Inflammatory macrophage (primary cell): ENCODE measurements at regions not wholly inside any gene's neighbourhood (a gene's known extent, or its start where the extent isn't known, plus 50 kb on each side); places are given as distances from the start of the nearest gene placed in this dataset.
"Not testable (repeated sequence)": the region's sequence is repeated elsewhere in the genome, so short reads cannot be mapped to it uniquely, and the experiment has no call there.

ENCODE experiments used
- DNase-seq, 2 donors: peaks; one replicate each; pipeline ENCODE4 v3.0.0-alpha.2; 2020 to 2022

DNA sequence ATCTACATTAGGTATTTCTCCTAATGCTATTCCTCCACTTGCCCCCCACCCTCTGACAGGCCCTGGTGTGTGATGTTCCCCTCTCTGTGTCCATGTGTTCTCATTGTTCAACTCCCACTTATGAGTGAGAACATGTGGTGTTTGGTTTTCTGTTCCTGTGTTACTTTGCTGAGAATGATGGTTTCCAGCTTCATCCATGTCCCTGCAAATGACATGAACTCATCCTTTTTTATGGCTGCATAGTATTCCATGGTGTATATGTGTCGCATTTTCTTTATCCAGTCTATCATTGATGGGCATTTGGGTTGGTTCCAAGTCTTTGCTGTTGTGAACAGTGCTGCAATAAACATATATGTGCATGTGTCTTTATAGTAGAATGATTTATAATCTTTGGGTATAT, 50.6 kb upstream of the GRHL3 start:
- DNase-seq: not testable (repeated sequence)

DNA sequence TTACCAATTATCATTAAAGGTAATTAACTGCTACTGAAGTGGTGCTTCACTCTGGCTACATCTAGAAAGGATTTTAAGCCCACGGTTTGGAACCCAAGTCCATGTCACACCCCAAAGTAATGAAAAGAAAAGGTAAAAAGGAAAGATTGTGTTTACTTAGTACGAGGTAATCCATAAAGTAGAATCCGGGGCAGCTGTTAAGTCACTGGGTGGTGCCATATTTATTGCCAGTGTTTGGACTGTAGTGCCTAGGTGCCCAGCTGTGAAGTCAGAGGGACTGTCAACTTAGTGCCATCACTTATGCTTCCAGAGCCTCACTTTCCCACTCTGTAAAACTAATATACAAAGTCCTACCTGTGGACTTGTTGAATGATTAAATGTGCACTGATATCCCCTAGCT, 52.2 kb upstream of the GRHL3 start:
- no peak for DNase-seq

DNA sequence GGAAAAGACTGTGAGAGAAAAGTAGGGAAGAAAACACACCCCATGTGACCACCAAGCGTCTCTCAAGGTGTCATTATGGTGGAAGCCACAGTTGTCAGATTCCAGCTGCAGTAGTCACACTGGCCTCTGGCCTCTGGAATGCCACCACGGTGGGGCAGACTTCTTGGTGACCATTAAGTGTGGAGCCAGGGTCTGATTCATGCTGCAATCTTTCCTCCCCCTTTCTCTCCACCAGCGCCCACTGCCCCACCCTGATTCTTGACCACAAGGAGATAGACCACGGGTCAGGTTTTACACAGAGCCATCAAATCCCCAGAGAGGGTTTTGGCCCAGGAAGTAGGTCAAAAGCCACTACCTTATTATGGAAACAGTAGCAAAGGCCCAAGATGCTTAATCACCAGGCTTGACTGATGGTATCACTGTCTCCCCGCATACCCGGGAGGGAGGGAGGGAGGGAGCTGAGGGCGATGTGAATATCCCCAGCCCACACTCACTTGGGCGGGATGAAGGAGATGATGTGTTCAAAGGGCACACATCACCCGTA, 52.7 kb upstream of the GRHL3 start:
- DNase-seq: no peak

DNA sequence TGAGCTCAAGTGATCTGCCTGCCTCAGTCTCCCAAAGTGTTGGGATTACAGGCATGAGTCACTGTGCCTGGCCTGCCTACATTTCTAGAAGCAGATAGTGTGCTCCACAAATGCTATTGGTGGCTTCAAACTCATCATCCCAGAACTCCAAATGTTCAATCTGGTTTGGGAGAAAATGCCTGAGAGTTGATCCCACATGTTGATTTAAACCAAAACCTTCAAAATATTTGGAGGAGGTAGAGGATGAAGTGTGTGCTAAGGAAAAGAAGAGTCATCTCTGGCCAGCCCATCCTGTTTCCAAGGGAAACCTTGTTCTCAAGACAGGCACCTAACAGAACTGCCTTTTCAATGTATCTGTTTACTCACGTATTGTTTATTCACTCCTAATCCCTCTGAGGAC, 55.4 kb upstream of the GRHL3 start:
- no peak for DNase-seq

DNA sequence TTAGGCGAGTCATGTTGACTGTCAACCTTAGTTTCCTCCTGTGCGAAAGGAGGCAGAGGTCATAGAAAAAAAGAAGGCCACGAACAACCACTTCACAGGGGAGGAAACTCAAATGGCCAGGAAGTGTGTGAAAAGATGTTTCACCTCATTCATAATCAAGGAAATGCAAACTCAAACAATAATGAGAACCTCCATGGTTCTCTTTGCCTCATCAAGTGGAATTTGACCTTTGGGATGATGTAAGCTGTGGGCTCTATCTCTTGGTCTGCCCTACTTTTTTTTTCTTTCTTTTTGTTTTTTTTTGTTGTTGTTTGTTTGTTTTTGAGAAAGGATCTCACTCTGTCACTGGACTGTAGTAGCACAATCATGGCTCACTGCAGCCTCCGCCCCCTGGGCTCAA, 55.9 kb upstream of the GRHL3 start:
- no peak for DNase-seq

DNA sequence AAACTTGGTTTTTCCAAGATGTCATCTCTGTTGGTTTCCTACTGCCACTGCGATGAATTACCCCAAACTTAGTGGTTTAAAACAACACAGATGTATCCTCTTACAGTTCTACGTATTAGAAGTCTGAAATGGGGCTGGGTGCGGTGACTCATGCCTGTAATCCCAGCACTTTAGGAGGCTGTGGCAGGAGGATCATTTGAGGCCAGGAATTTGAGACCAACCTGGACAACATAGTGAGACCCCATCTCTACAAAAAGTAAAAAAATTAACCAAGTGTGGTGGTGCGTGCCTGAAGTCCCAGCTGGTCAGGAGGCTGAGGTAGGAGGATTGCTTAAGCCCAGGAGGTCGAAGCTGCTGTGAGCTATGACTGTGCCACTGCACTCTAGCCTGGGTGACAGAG, 57.2 kb upstream of the GRHL3 start:
- DNase-seq: no peak

DNA sequence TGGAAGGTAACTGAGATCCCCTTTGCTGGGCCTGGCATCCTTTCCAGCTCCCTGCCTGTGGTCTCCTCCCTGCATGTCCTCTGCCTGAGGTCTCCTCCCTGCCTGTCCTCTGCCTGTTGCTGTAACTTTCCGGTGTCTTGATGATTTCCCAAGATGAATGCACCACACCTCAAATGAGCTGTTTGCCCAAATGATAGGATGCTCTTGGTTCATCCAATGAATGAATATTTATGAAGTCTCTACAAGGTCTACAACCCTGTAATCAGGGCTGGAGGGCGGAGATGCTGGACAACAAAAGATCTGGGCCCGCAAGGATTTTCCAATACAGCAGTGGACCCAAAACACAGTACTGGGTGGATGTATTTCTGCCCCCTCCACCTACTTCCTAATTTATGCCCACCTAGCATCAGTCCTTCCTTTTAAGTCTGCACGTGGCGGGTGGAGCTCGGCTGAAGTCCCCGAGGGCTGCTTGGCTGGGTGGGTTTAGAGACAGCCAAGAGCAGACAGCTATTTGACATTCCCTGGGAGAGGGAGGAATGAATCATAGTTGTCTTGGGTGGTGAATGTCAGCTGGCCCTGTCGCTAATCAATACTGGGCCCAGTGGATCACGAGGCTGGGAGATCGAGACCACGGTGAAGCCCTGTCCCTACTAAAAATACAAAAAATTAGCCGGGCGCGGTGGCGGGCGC, 60.3 kb upstream of the GRHL3 start:
- no peak for DNase-seq

DNA sequence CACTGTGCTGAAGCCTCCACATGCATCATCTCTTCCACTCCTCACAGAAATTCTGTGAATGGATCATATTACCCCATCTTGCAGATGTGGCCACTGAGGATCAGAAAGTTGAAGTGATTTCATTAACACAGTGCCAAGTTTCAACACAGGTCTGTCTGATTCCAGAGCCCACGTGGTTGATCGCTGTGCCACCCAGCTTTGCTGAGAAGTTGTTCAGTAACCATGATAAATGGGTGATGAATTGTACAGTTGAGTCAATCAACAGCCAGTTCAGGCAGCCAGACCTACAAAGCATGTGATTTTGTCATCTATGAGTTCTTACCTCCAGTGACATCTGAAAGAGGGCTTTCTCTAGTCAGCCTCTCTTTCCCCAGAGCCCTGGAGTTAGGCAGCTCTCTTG, 61.8 kb upstream of the GRHL3 start:
- no peak for DNase-seq

DNA sequence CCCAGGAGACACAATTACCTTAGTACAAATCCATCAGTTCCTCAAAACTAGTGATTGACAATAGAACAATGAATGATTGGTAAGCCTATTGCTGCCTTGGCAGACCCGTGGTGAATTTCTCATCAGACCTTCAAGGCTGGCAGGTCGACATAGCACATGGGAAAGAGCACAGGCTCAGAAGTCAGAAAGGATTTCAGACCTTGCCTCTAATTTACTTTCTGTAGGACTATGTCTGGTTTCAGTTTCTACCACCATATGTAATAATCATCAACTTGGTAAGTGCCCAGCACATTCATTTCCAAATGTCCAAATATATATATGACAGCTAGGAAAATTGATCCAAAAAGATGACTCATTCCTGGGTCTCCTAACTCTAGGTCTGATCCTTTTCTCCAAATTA, 62.5 kb upstream of the GRHL3 start:
- no peak for DNase-seq

DNA sequence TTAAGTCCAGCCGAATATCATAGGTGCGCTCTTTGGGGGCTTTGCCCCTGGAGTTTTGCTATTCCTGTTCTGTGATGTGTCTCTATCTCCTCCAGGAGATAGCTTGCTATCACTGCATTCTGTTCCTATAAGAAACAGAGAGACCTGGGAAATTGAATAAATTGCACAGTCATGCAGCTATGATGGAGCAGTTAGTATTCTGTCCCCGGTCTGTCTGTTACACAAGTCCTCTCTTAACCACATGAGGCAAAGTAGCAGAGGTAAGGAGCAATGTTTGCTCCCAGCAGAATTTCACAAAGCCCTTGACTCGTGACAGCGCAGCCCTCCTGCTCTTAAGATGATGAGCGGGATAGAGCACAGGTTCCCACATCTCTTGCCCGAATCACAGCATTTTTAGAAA, 63.9 kb upstream of the GRHL3 start:
- no peak for DNase-seq

DNA sequence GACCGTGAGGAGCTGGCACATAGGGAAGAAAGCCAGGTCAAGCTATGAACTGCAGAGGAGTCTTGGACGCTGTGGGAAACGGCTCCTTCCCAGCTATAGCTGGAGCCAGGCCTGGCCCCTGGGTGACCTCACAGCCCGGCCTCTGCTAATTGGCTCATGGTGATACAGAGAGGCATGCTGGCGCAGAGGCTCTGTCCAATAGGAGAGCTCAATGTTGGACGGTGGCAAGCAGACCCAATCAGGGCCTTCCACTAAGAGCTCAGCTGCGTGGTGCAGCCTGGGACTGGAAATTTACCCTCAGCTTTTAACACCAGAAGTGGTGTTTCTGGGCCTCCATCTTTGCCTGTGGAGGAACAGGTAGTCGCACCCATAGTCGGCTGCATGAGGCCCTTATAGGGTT, 64.4 kb upstream of the GRHL3 start:
- DNase-seq: no peak

DNA sequence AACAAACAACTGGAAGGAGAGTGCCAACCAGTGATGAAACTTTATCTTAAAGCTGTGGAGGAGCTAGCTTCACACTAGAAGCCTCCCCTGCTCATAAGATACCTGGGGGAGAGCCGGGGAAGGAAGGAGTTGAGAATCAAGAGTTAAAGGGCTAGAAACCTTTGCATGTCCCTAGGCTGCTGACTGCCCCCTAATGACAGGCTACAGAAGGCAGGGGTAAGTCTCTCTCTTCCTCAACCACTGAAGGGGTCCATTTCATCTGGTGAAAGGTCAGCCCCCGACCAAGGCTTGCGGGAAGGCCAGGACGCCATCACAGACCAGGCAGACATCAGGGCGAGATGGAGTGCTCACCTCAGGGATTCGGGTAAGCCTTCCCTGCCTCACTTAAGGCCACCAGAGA, 65.6 kb upstream of the GRHL3 start:
- no peak for DNase-seq

DNA sequence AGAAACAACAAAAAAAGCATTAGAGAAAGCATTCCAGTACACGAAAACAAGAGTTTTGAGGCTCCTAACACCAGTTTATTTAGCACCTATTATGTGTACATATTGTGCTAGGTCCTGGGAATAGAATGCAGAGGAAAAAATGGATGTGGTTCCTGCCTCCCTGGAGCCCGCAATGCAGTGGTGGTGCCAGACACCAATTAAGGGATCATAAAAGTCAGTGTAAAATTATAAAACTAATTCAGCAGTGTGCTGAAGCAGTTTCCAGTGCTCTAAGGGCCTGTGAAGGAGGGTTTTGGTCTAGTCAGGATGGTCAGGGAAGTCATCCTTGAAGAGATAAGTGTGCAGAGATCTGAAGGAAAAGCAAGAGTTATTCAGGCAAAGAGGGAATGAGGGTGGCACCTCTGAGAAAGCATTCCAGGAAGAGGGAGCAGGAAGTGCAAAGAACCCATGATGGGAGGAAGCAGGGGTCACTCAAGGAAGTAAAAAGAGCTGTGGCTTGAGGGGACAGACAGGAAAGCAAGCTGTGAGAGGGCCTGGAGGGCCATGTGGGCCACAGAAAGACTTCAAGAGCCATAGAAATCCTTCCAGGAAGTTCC, 65.2 kb upstream of the IFNLR1 start:
- DNase-seq: no peak

DNA sequence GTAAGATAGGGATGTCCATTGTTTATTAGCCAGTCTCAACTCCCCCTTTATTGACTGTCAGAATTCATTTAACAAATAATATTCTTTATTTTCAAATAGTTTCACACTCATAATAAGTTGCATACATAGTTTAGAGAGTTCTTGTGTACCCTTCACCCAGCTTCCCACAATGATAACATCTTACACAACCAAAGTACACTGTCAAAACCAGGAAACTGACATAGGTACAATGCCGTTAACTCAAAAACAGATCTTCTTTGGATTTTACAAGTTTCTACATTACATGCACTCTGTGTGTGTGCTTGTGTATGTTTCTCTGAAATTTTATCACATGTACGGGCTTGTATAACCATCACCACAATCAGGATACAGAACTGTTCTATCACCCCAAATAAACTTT, 64.4 kb upstream of the IFNLR1 start:
- DNase-seq: no peak

DNA sequence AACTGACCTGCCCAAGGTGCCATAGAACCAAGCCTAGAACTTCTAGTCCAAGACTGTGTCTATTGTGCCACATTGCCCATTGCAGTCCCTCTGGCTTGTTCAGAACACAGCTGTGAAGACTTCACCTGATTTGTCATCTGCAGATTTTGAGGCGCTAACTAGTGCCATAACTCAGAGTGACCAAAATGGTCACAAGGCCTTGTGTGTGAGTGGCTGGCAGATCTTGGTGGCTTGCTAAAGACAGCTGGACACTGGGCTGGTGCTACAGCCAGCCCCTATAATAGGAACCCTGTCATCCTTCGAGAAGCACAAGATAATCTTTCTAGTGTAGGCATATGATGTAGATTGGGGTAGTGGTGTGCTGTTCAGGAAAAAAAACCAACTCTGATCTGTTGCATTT, 63.7 kb upstream of the IFNLR1 start:
- DNase-seq: no peak

DNA sequence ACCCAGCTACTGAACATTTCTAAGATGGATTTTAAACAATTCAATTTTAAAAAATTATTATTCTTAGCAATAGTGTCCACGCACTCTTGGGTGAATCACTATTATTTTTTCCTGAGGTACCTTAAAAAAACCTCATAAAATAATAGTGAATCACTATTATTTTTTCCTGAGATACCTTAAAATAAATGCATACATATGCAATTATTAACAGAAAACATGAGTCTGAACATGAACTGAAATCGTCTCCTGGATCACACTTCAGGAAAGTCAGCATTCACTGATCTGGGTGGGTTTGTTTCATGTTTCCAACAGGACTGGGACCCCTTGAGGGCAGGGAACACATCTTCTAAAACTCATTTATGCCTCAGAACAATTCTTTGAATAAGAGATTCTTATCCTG, 63.1 kb upstream of the IFNLR1 start:
- no peak for DNase-seq

DNA sequence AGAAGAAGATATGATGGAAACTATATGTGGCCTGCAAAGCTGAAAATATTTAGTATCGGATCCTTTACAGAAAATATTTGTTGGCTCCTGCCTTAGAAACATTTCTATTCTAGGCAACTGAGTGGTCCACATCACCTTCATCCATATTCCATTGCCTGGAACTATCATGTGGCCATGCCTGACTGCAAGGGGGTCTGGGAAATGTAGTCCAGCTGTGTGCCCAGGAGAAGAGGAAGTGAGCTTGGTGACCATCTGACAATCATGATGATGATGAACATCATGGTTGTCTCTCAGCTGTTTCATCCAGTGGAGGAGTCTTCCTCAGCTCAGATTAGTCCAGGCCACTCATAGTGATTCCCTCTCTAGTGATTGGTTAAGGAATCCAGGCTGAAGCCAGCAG, 61.8 kb upstream of the IFNLR1 start:
- peak; percentile 45 to 59 for DNase-seq

DNA sequence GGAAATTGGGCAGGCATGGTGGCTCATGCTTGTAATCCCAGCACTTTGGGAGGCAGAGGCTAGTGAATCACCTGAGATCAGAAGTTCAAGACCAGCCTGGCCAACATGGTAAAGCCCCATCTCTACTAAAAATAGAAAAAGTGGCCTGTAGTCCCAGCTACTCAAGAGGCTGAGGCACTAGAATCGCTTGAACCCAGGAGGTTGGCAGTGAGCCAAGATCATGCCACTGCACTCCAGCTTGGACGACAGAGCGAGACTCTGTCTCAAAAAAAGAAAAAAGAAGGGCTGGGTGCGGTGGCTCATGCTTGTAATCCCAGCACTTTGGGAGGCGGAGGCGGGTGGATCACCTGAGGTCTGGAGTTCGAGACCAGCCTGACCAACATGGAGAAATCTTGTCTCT, 60.2 kb upstream of the IFNLR1 start:
- DNase-seq: not testable (repeated sequence)

DNA sequence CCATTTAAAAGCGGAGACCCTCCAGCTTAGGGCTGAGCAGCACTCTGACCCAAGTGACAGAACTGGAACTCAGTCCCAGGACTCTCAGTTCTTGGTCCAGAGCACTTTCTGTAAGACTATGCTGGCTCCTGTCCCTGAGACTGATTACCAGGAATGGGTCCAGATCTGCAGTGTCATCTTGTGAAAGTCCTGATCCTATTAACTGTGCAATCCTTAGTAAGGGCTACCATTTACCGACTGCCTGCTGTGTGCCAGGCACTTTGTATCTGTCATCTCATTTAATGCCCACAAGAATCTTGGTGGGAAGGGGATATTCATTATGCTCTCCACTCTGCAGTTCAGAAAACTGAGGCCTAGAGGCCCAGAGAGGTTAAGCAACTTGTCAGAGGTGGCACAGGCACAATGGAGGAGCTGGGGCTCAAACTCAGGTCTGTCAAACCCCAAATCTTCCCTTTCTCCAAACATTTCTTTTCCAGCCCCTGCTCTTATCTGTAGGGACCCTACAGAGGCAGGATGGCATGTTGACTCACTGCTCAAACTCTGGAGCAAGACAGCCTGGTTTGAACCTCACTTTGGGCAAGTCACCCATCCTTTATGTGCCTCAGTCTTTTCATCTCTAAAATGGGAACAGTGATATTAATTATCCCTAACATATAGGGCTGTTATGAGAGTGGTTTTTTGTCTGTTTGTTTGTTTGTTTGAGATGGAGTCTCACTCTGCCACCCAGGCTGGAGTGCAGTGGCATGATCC, 57.6 kb upstream of the IFNLR1 start:
- no peak for DNase-seq

DNA sequence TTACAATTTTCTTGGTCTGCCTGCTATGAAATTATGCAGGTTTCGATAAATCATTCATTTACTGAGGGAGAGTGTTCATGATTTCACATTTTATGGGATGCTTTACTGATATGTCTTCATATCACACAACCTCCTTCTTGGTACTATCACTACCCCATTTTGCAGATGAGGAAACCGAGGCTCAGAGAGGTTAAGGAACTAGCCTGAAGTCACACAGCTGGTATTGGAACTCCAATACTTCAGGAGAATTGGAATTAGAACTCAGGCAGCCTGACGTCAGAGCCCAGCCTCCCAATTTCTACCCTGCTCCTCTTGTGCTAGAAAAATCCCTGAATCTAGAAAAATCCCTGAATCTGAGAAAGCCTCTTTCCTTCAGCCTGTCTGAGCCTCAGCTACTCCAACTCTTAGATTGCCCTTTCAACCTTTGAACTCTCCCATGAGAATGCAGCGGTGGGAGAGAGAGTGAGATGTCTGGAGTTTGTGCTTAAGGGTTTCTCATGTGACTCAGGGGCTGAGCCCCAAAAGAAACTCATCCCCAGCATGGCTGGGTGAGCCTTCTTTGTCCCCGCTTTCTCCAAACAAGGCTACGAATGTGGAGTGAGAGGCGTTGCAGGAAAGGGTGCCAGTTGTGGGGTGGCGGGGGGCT, 50.8 kb upstream of the IFNLR1 start:
- DNase-seq: no peak

DNA sequence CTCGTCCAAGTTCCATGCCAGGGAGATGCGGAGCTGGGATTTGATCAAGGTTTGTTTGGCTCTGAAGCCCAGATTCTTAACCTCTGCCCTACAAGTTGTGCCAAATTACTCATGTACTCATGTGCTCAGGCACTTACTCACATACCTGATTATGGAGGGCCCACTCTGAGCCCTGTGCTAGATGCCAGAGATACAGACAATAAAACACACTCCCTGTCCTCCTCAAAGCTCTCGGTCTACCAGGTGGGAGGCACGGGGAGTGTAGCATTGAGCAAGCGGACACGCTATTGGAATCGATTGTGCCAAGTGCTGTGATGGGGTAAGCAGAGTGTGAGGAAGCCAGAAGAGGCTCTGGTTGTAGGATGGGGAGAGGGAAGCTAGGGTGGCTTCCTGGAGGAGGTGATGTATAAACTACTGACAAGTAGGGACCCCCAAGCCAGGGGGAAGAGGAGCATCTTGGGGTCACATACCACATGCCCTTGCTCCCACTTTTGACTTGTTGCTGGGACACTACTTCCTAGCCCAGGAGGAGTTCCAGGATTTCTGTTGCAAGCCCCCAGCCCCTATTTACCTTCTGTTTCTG, 49.8 kb upstream of the IFNLR1 start:
- no peak for DNase-seq
